ENCODE measurements at regions not wholly inside any gene's neighbourhood (a gene's known extent, or its start where the extent isn't known, plus 50 kb on each side); places are given as distances from the start of the nearest gene placed in this dataset.

DNA sequence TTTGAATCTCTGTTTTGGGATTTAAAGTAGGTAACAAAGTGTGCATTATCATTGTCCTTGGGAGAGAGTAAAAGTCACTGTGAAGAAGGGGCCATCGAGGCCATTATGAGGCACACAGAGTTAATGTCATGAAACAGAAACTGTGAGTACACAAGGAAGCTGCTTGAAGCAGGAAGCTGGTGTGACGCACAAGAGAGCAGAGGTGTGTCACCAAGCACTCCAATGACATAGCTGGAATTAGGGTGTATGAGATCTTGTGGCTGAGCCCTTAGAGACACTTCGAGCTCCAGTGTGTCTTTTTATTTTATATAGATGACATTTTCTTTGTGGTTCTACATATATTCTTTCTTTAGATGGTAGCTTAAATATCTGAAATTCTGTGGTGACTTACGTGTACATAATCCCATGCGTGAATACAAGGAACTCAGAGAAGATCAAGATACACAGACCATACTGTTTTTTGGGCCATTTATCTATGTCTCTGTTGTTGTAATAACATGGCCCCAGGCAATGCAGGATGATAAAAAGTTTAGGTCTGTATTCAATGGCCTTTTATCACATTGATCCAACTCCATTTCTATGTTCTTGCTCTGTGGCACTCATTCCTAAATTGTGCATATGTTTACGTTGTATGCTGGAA lies 164.7 kb upstream of the FAM98A start (continued):
- TF ChIP-seq TSHZ1 (tag by site-specific recombination; IDR thresholded peaks at IDR 0.05; ENCODE audit: borderline replicate concordance) = no peak

DNA sequence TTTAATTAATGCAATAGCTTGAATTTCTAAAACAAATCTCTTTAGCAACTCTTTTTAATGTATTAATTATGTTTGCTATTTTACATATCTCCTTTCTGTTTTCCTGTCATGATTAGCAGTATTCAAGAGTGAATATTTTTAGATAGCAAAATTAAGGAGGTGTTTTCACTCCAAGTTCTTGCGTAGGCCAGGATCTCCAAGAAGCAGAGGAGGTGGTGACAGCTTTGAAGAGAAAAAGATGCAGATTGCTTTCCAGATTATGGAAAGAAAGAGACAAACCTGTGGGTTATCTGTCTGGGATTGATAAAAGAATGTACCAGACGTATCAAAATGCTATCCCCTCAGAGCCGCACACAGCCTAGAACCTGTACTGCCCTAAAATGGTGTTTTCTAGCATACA lies 163.5 kb upstream of the FAM98A start:
- Histone ChIP-seq H3K4me1 (ENCODE audit: control insufficient read depth, insufficient read depth, low read length) (no peaks in the 10 kb centered on the region), H3K9me3 (ENCODE audit: control insufficient read depth, insufficient read depth, low read depth, low read length) (no peaks in the 10 kb centered on the region), H3K36me3 (ENCODE audit: control insufficient read depth in 2 of 2, insufficient read depth in 1 of 2, low read length in 2 of 2) (no peaks in the 10 kb centered on the region), H3K4me3 (ENCODE audit: low read depth, low read length) (no peak overlapping the region), H3K27ac (ENCODE audit: extremely low read depth, low read depth, low read length) (no peak overlapping the region)
- ChIA-PET POLR2A (no interaction called here), CTCF (no interaction called here)
- TF ChIP-seq GLI2 (tag by site-specific recombination; IDR thresholded peaks at IDR 0.05; ENCODE audit: borderline replicate concordance, low read depth) (no peak), ZNF558 (tag by site-specific recombination; IDR thresholded peaks at IDR 0.05) (no peak), ZNF621 (tag by site-specific recombination; IDR thresholded peaks at IDR 0.05) (no peak), ZNF416 (tag by site-specific recombination; IDR thresholded peaks at IDR 0.05) (no peak), GFI1B (tag by site-specific recombination; IDR thresholded peaks at IDR 0.05) (no peak), GLIS1 (tag by site-specific recombination; IDR thresholded peaks at IDR 0.05) (no peak), ZNF138 (tag by site-specific recombination; IDR thresholded peaks at IDR 0.05; ENCODE audit: borderline replicate concordance) (no peak), TSHZ1 (tag by site-specific recombination; IDR thresholded peaks at IDR 0.05; ENCODE audit: borderline replicate concordance) (no peak), ZFP37 (tag by site-specific recombination; IDR thresholded peaks at IDR 0.05) (no peak), HOXD13 (CRISPR knock-in tag; IDR thresholded peaks at IDR 0.05; ENCODE audit: borderline replicate concordance) (no peak)

DNA sequence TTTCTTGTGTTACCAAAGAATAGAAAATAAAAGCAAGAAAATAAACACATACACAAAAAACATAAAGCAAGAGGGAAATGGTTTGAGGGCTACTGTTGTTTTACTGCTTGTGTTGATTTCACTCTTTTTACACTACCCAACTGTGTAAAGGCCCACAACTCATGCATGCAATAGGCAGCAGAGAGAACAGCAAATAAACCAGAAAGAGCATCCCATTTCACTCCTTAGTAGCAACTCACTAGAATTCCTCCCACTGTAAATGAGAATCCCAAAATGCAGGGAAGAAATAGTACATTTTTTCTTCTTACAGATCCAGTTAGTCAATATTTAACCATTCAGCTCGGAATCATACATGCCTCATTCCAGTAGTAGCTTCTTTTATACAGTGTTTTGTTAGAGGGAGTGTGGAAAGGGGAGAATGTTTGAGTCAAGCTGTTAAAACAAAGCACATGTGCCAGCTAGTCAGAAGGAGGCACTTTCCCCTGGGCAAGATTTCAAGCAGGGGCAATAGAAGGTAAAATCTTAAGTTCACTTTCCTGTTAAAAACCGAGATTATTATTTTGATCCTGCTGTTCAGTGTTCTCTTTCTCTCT lies 147.2 kb upstream of the FAM98A start:
- H3K27ac ChIP-seq (ENCODE audit: extremely low read depth, low read depth, low read length) = no peak overlapping the region
- H3K4me3 ChIP-seq (ENCODE audit: low read depth, low read length) = no peak overlapping the region
- H3K4me1 ChIP-seq (ENCODE audit: control insufficient read depth, insufficient read depth, low read length) = no peaks in the 10 kb centered on the region
- no peaks in the 10 kb centered on the region for H3K36me3 ChIP-seq (ENCODE audit: control insufficient read depth in 2 of 2, insufficient read depth in 1 of 2, low read length in 2 of 2)
- H3K9me3 ChIP-seq (ENCODE audit: control insufficient read depth, insufficient read depth, low read depth, low read length) = no peaks in the 10 kb centered on the region
- ChIA-PET POLR2A (no interaction called here), CTCF (no interaction called here)
- TF ChIP-seq ZNF629 (tag by site-specific recombination; IDR thresholded peaks at IDR 0.05) (no peak), ZNF571 (tag by site-specific recombination; IDR thresholded peaks at IDR 0.05) (no peak), ZNF23 (tag by site-specific recombination; IDR thresholded peaks at IDR 0.05; ENCODE audit: borderline replicate concordance) (no peak), ZNF350 (tag by site-specific recombination; IDR thresholded peaks at IDR 0.05) (no peak), ZFP37 (tag by site-specific recombination; IDR thresholded peaks at IDR 0.05) (no peak), ZNF449 (tag by site-specific recombination; IDR thresholded peaks at IDR 0.05) (no peak), ZNF529 (tag by site-specific recombination; IDR thresholded peaks at IDR 0.05; ENCODE audit: insufficient replicate concordance) (no peak)

Data from HEK293 (cell line).